HG03108 (cell line): ENCODE measurements at regions not wholly inside any gene's neighbourhood (a gene's known extent, or its start where the extent isn't known, plus 50 kb on each side); places are given as distances from the start of the nearest gene placed in this dataset.

ENCODE experiments used
- ATAC-seq: cut with Tn5 transposase; IDR thresholded peaks from one replicate; pipeline ENCODE4 v1.9.1; 2021; ENCODE audit warnings: moderate library complexity; ENCODE audit not compliant: unreplicated experiment

- ATAC-seq: no peak
Observed at GRCh38 chr21:16011719-16012118, 281.9 kb downstream of the USP25 start.

DNA sequence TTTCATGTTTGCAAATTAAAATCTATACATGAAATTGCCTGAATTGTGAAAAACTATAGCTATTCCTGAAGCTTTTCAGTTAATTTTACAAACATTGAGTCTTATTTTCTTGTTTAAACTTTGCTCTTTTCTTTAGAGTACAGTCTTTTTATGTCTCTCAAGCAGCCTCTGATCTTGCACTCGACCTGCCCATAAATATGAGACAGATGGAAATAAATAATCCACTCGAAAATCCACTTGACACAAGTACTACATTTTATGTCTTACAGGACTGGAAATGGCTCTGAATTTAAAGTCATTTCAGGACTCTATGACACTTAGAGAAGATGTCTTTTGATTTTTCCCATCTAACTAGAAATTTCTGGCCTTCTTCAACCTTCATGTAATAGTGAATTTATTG is 283.8 kb downstream of the USP25 start:
- no peak for ATAC-seq

DNA sequence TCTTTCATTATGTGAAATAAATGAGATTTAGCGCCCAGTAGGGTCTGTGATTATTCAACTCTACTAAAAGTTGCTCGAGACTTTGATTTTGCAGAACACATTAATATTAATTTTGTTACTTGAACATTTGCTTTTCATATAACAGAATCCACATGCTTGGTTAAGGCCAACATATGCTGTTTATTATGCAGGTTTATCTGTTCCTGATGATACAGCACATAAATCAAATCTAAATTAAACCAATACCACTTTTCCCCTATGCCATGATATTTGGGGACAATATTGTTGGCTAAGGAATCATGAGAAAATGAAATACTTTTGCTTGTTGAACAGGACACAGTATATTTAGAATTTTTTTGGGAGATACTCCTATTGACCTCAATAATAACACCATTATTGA is 291.1 kb downstream of the USP25 start:
- ATAC-seq: no peak

DNA sequence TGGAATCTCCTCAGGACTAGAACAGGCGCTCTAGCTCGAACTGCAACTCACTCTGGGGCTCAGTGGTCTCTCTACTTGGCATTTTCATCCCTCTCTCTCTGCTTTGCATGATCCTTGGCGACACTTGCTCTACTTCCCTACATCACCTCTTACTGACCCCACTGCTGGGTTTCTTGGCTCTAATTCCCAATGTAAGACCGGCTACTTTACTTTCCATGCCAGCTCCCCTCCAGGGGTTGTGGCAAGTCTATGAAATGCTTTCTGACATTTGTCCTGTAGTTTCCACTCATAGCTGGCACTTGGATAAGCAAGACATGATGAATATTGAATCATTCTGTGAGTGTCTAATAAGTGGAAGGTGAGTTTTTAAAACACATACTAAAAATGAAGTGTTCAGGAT is 292.3 kb downstream of the USP25 start:
- no peak for ATAC-seq

DNA sequence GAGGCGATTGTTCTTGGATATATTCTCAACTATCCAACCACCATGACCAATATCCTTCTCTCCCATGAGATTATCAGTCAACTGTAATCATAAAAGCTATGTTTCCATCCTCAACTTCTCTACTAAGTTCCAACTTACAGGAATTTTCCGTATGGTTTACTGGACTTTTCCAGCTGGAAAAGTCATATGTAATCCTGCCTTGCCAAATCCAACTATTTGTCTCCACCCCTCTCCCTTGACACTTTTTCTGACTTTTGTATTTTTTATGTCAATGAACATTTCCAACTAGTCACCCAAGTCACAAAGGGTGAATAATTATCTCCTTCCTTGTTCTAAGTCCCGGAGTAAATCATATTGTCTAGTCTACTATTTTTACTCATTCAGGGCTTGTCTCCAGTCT is 293.1 kb downstream of the USP25 start:
- no peak for ATAC-seq

DNA sequence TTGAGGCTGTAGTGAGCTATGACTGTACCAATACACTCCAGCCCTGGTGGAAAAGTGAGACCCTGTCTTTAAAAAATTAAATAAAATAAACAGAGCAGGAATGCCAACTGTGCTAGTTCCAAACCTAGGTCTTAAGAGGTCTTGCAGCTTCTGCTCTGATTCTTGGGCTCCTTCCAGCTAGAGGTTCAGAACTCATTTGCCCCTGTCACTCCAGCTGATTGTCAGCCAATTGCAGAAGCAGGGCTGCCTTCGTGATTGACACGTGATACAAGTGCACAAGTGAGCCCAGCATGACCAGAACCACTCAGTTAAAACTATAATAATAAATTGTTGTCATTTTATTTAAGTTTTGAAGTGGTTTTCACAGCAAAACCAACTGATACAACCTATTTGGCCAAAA is 298.4 kb downstream of the USP25 start:
- no peak for ATAC-seq

GRCh38 chr21:16028941-16029464 is 299.2 kb downstream of the USP25 start:
- no peak for ATAC-seq

DNA sequence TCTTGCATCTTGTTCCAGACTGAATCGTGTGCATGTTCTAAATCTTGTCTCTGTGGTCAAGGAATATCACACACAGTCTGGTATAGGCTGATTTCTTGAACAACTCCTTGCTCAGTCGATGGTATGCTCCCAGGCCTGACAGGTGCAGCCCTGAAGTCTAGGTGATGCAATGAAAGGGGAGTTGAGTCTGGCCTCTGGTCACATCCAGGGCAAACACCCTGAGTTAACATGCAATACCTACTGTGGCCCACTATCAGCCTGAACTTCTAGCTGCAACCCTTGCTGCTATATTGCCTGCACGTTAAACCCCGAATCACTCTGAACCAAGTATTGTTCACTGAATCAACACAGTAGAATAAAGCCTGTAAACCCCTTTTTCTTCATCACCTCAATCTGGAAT is 303.4 kb downstream of the USP25 start:
- no peak for ATAC-seq

DNA sequence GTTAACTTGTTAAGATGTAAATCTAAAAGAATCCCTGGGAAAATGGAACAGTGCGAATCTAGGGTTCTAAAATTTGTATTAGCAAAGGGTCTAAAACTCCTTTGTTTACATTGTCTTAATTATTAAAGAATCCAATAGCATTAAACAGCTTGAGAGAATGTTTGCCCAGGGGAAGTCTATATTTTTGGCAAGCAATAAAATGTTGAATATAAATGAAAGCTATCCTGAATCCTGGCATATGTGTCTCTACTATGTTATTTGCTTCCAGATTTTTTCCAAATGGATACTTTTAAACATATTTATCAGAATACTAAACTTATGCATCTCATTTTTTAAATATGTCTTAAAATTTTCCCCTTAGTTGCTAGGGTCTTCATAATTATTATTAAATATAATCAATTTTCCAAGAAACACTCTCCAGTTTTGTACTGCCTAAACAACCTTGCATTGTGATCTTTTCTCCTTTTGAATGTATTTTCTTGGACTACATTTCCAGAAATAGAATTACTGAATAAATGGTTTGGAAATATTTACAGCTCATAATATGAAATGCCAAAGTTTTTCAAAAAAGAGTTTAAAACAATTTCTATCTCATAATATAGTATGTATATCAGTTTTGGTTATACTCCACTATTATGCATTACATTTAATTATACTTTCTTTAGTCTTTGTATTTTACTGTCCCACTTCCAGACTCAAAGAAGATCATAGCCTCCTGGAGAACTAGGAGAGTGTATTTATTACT is 304.8 kb downstream of the USP25 start:
- ATAC-seq: no peak

GRCh38 chr21:16037421-16037955 is 307.7 kb downstream of the USP25 start:
- ATAC-seq: no peak

DNA sequence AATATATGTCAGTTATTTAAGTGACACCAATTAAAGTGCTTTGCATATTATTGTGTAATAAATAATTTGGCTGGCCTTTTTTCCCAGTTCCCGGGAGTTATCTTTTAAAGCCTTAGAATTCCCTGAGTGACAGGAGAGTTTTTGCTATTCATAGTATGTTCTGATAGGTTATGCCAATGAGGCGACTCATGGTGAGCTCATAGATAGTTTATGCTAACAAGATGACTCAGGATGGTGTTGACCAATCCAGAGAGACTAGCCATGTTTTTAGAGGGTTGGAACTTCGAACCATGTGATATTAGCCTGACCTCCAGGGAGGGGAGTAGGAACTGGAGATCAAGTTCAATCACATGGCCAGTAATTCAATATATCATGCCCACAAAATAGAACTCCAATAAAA is 310.8 kb downstream of the USP25 start:
- no peak for ATAC-seq

DNA sequence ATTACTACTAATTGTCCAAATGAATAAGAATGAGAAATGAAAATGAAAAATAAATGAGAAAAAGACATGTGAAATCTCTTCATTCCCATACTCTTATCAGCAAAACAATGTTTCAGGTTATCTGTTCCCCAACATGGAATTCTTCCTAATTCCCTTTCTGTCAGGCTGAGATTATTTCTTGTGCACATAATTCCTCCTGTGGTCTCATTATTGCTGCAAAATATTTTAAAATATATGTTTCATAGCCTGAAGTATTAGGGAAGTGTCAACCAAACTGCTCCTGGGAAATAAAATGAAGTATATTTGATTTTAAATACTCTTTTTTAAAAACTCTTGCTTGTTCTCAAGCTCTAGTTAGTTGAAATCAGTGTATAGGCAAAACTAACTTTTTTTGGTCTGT is 314.9 kb downstream of the USP25 start:
- no peak for ATAC-seq

DNA sequence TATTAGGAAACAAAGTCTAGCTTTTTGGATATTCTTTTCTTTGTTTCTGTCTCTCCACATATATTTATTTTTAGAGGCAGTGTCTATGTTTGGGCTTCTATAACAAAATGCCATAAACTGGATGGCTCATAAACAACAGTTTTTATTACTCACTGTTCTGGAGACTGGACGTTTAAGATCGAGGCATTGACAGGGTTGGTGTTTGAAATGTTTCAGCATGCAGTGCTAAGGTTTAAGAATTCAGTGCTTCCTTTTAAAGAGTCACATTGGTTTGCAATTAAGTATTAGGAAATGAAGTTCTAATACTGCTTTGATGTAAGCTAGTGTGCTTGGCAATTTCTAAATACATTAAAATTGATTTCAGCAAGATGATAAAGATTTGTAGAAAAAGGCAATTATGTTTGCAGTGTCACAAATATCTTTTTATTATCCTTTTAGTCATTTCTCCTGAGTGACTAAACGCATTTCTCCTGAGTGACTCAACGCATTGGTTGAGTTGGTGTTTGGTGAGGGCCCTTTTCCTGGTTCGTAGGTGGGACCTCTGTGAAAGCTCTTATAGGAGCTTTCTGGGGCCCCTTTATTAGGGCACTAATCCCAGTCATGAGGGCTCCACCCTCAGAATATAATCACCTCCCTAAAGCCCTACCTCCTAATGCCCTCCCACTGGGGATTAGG is 317.0 kb downstream of the USP25 start:
- ATAC-seq: no peak

DNA sequence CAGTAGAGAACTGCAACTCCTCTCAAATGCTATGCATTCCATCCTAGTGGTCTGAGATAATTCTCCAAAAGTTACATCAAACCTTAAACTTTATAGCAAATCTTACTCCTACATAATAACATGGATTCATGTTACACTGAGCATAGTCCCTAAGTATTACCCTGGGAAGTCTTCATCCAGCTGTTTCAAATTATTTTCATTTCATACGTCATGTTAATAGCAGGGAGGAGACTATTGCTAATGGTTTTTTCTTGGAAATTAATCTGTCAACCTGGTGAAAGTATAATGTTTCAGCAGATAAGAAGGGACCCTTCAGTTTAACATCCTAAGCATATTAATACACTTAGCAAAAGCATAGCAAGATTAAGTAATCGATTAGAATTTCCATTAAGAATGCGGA is 318.1 kb downstream of the USP25 start:
- no peak for ATAC-seq

DNA sequence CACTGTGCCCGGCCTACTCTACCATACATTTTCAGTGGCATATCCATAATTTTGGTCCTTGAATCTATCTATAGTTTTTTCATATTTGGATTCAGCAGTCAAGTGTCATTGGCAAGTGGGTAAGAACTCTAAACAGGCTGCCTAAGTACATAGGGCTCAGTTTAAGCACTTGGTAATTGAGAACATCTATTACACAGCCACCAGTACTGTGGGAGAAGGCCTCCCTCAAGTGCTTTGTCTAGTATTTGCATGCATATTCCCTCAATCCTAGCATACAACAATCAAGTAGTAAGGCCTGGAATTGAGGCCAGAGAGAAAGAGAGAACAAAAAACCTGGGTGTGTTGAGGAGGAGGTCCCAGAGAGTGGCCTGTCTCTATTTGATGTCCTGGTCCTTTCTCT is 325.2 kb downstream of the USP25 start:
- no peak for ATAC-seq

GRCh38 chr21:16058896-16059295 is 329.1 kb downstream of the USP25 start:
- no peak for ATAC-seq

GRCh38 chr21:16059981-16060380 is 330.2 kb downstream of the USP25 start:
- no peak for ATAC-seq

DNA sequence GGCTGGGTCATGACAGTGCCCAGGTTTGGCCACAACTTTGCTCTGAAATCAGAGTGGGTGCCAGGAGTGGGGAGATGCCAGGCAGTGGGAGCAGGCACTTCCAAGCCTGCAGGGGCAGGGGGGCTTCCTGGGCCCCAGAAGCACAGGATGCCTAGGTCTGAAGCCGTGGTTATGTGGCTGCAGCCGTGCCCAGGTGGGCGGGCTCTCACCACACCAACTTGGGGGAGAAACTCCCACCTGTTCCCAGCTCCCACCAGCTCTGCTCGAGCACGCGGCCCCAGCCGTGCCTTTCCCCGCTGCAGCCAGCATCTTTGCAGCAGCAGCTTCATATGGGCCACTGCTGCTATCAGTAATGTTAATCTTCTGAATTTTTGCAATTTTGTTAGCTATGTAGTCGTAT is 331.4 kb downstream of the USP25 start:
- no peak for ATAC-seq

DNA sequence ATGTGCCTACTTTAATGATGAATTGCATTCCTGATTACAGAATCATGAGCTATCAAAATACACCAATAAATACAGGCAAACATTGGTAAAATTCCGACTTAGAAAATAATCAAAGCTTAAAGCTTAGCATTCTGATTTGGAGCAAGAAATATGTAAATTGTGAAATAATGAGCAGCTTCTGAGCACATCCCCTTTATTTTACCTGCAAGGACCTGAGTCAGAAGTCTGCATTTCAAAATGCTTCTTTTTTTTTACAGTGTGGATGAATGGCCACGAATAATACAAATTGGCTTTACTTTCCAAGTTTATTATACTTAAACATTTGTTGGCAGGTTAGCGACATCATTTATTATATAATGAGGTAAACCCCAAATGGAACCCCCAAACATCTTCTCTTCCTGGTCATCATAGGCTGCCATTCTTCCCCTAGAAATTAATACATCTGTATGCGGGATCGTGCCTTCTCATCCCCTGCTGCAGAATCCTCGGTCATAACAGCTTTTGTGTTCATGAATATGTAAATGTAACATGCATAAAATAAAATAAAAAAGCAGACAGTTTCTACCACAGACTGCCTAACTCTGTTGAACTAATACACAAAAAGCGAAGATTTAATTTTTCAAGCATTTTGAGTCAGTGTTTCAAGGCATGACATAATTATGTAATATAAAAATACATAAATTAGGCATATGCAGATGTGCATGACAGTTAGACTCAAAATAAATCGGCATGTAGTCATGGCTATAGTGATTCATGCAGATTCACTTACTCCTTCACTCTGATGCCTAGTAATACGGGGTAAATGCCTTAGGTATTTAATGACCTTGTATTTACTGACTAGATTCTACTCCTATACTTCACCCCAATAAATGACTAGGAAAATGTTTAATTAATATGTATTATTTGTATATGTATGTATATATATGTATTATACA is 339.7 kb downstream of the USP25 start:
- no peak for ATAC-seq

DNA sequence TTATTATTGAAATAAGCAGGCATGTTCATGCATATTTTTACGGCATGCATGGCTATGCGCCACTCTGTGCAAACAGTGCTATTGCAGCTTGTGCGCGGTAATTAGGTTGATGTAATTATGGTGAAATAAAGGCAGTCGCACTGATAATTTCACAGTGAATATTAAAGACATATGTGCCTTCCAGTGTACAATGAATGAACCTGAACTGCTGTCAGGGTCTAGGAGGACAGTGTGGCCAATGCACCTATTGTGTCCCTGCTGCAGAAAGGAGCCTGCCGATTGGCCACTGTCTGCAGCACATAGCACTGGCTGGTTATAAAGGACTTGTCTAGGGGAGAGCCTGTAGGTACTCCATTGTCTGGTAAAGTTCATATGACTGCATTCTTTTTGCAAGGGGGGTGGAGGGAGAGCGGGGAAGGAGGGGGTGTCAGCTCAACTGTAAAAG is 340.4 kb downstream of the USP25 start:
- no peak for ATAC-seq

DNA sequence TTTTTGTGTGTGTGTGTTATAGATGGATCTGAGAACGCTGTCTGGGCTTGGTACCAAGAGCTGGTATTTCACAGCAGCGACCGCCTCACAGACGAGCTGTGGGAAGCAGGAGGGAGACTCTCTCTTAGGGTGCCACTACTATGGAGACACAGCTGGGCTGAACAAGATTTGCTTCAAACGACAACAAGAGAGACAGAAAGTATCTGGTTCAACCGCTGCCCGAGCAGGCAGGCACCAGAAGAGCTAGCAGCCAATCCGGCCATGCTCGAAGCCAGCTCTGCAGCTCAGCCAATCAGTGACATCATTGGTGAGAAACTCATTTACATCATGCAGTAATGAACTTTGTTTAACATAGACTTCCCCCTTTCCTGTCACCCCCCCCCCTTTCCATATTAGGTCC is 341.3 kb downstream of the USP25 start:
- ATAC-seq: no peak
